Myocyte (in vitro differentiated cells): ENCODE measurements at regions not wholly inside any gene's neighbourhood (a gene's known extent, or its start where the extent isn't known, plus 50 kb on each side); places are given as distances from the start of the nearest gene placed in this dataset.
"Not testable (repeated sequence)": the region's sequence is repeated elsewhere in the genome, so short reads cannot be mapped to it uniquely, and the experiment has no call there.

Experiments
- DNase-seq: peaks from one replicate; pipeline ENCODE4 v3.0.0-alpha.2; 2012; ENCODE audit warnings: low read depth

- DNase-seq = no peak
These were observed 140.2 kb downstream of the NUFIP1 start for GRCh38 chr13:44848920-44849676.

- DNase-seq = not testable (repeated sequence)
These were observed 143.8 kb downstream of the NUFIP1 start for GRCh38 chr13:44845281-44846058.

GRCh38 chr13:44844786-44845185, 144.5 kb downstream of the NUFIP1 start:
- no peak for DNase-seq

GRCh38 chr13:44843403-44843802, 145.9 kb downstream of the NUFIP1 start:
- DNase-seq = peak; percentile 46

- no peak for DNase-seq
These were observed 147.1 kb downstream of the NUFIP1 start for GRCh38 chr13:44842158-44842557.

GRCh38 chr13:44840131-44840530, 149.1 kb downstream of the NUFIP1 start:
- no peak for DNase-seq

GRCh38 chr13:44837250-44837649, 152.0 kb downstream of the NUFIP1 start:
- no peak for DNase-seq

- no peak for DNase-seq
These were observed 154.9 kb downstream of the NUFIP1 start for GRCh38 chr13:44834404-44834803.

- no peak for DNase-seq
These were observed 155.6 kb downstream of the NUFIP1 start for GRCh38 chr13:44833626-44834025.

- no peak for DNase-seq
These were observed 156.1 kb downstream of the NUFIP1 start for GRCh38 chr13:44833139-44833538.

- no peak for DNase-seq
These were observed 162.5 kb downstream of the NUFIP1 start for GRCh38 chr13:44826591-44827350.

- no peak for DNase-seq
These were observed 163.3 kb downstream of the NUFIP1 start for GRCh38 chr13:44825953-44826352.

- DNase-seq = not testable (repeated sequence)
These were observed 165.7 kb downstream of the NUFIP1 start for GRCh38 chr13:44823555-44823954.

- no peak for DNase-seq
These were observed 167.0 kb downstream of the NUFIP1 start for GRCh38 chr13:44822291-44822690.

- DNase-seq = no peak
These were observed 169.5 kb downstream of the NUFIP1 start for GRCh38 chr13:44819772-44820171.

GRCh38 chr13:44819245-44819644, 170.0 kb downstream of the NUFIP1 start:
- no peak for DNase-seq

- no peak for DNase-seq
These were observed 170.8 kb downstream of the NUFIP1 start for GRCh38 chr13:44818428-44818827.

- no peak for DNase-seq
These were observed 171.3 kb downstream of the NUFIP1 start for GRCh38 chr13:44818016-44818415.

GRCh38 chr13:44817131-44817671, 172.1 kb downstream of the NUFIP1 start:
- DNase-seq = peak; percentile 23

- no peak for DNase-seq
These were observed 172.6 kb downstream of the NUFIP1 start for GRCh38 chr13:44816701-44817100.

- peak; percentile 58 for DNase-seq
These were observed 173.6 kb downstream of the NUFIP1 start for GRCh38 chr13:44815623-44816022.

GRCh38 chr13:44814836-44815235, 174.4 kb downstream of the NUFIP1 start:
- no peak for DNase-seq
